GM23248 (cell line): ENCODE measurements at regions not wholly inside any gene's neighbourhood (a gene's known extent, or its start where the extent isn't known, plus 50 kb on each side); places are given as distances from the start of the nearest gene placed in this dataset.

Source experiments
- EZH2 ChIP-seq: fragments of 200-600 bp; sonication (generic); IDR thresholded peaks from 2 replicates; pipeline ENCODE4 v1.6.1; 2018; ENCODE audit warnings: antibody characterized with exemption, mild to moderate bottlenecking; ENCODE audit not compliant: insufficient read depth, poor library complexity, severe bottlenecking
- EZH2phosphoT487 ChIP-seq: fragments of 200-600 bp; sonication (generic); IDR thresholded peaks from 2 replicates; pipeline ENCODE4 v1.6.1; 2018; ENCODE audit warnings: antibody characterized with exemption, moderate library complexity, mild to moderate bottlenecking, low read depth; ENCODE audit not compliant: insufficient read depth

- TF ChIP-seq EZH2, result no peak
- TF ChIP-seq EZH2phosphoT487, result no peak
Measured at GRCh38 chr11:131118247-131118646, 202.0 kb upstream of the SNX19 start.
